Endothelial cell of umbilical vein (primary cell): ENCODE measurements at regions not wholly inside any gene's neighbourhood (a gene's known extent, or its start where the extent isn't known, plus 50 kb on each side); places are given as distances from the start of the nearest gene placed in this dataset.

Source experiments
- BruUV-seq: library from RNA; stranded (reverse); fragments of 400-500 nt; replicated peaks from 2 replicates; lab custom pipeline; 2021; lab: Mats Ljungman, UMichigan
- CTCF ChIA-PET: fragments of 300-600, 350-600 bp; sonication (Branson Sonifier 250); formaldehyde crosslinking; loops from one replicate; lab custom pipeline; 2021; ENCODE audit warnings: antibody characterized with exemption, inconsistent platforms; lab: Charles Lee
- POLR2A ChIA-PET: fragments of 300-600, 350-600 bp; sonication (Branson Sonifier 250); formaldehyde crosslinking; loops from one replicate; lab custom pipeline; 2021; ENCODE audit warnings: antibody characterized with exemption, inconsistent platforms; lab: Charles Lee
- DNase-seq: peaks from one replicate; pipeline ENCODE4 v3.0.0-alpha.2; 2011; ENCODE audit warnings: low read depth, low spot score
- FAIRE-seq: peaks from 2 replicates; lab custom pipeline; 2011; peaks lifted over from hg19 to GRCh38; lab: Jason Lieb, UNC
- H2AFZ ChIP-seq: 2 replicates; pipeline ENCODE4 v1.6.0; 2012; ENCODE audit warnings: low read depth, low read length, control low read depth, inconsistent platforms
- H3K27ac ChIP-seq: 2 replicates; pipeline ENCODE4 v1.5.1; 2011; ENCODE audit warnings: low read depth, mild to moderate bottlenecking, control low read depth, low read length, moderate library complexity; ENCODE audit not compliant: insufficient read depth
- H3K27me3 ChIP-seq, 2 experiments: 2 replicates each; pipeline versions ENCODE4 v1.6.0 to v1.6.1; 2011; ENCODE audit warnings: low read length in 2 of 2, mixed read lengths in 1 of 2; ENCODE audit not compliant: control insufficient read depth in 2 of 2, insufficient read depth in 2 of 2
- H3K36me3 ChIP-seq, 2 experiments: 2 replicates in 1 of 2; 3 replicates in 1 of 2; pipeline ENCODE4 v1.5.1; 2011; ENCODE audit warnings: low read length in 2 of 2, mild to moderate bottlenecking in 1 of 2, moderate library complexity in 1 of 2; ENCODE audit not compliant: control insufficient read depth in 2 of 2, insufficient read depth in 2 of 2; ENCODE audit errors: extremely low read depth in 1 of 2
- H3K4me1 ChIP-seq: 3 replicates; pipeline ENCODE4 v1.5.1; 2011; ENCODE audit warnings: mild to moderate bottlenecking, low read length; ENCODE audit not compliant: control insufficient read depth, insufficient read depth; ENCODE audit errors: extremely low read depth
- H3K4me2 ChIP-seq: 2 replicates; pipeline ENCODE4 v1.6.1; 2011; ENCODE audit warnings: low read length, control low read depth, mixed read lengths; ENCODE audit not compliant: insufficient read depth
- H3K4me3 ChIP-seq, 3 experiments: fragments of 200-600 bp in 1 of 3; sonication (generic), shearing (Covaris generic) in 1 of 3; replicated peaks in 1 of 3; 2 replicates each; pipeline ENCODE4 v1.5.1; 2011 to 2016; ENCODE audit warnings: control low read depth in 3 of 3, low read length in 3 of 3, mild to moderate bottlenecking in 2 of 3, inconsistent platforms in 1 of 3, low read depth in 1 of 3, moderate library complexity in 1 of 3; ENCODE audit not compliant: insufficient read depth in 1 of 3
- H3K79me2 ChIP-seq: 2 replicates; pipeline ENCODE4 v1.6.0; 2012; ENCODE audit warnings: low read length, inconsistent platforms; ENCODE audit not compliant: control insufficient read depth, insufficient read depth
- H3K9ac ChIP-seq: replicated peaks from 2 replicates; pipeline ENCODE3; 2011; ENCODE audit warnings: low read length, control low read depth; ENCODE audit not compliant: insufficient read depth; ENCODE audit errors: extremely low read depth
- H3K9me1 ChIP-seq: replicated peaks from 3 replicates; pipeline ENCODE4 v1.6.0; 2011; ENCODE audit warnings: mild to moderate bottlenecking, low read length; ENCODE audit not compliant: control insufficient read depth, insufficient read depth; ENCODE audit errors: extremely low read depth
- H3K9me3 ChIP-seq: replicated peaks from 2 replicates; pipeline ENCODE4 v1.5.1; 2012; ENCODE audit warnings: low read length, inconsistent platforms; ENCODE audit not compliant: control insufficient read depth, insufficient read depth
- H4K20me1 ChIP-seq: replicated peaks from 2 replicates; pipeline ENCODE3; 2011; ENCODE audit warnings: mild to moderate bottlenecking, low read length; ENCODE audit not compliant: control insufficient read depth, insufficient read depth; ENCODE audit errors: extremely low read depth
- EZH2 ChIP-seq: IDR thresholded peaks from 2 replicates; pipeline ENCODE4 v1.6.1; 2012; ENCODE audit warnings: borderline replicate concordance, low read depth, mild to moderate bottlenecking, moderate library complexity, low read length, inconsistent platforms; ENCODE audit not compliant: severe bottlenecking
- FOS ChIP-seq: IDR thresholded peaks from 2 replicates; pipeline ENCODE4 v1.6.1; 2011; ENCODE audit warnings: mild to moderate bottlenecking, low read length, moderate library complexity, borderline replicate concordance; ENCODE audit not compliant: insufficient read depth
- MYC ChIP-seq: IDR thresholded peaks from one replicate; pipeline ENCODE4 v1.6.1; 2011; ENCODE audit warnings: mild to moderate bottlenecking, low read depth, low read length
- POLR2A ChIP-seq: IDR thresholded peaks from 2 replicates; pipeline ENCODE4 v1.6.1; 2012; ENCODE audit warnings: low read depth, mild to moderate bottlenecking, control low read depth, low read length
- POLR2AphosphoS5 ChIP-seq: IDR thresholded peaks from 2 replicates; pipeline ENCODE4 v1.6.1; 2012; ENCODE audit warnings: low read depth, mild to moderate bottlenecking, control low read depth, low read length, moderate library complexity; ENCODE audit not compliant: insufficient read depth
- dilution Hi-C: fragments of 300-500 bp; cut with MboI; formaldehyde crosslinking; loops from one replicate; pipeline ENCODE4 v1.15.0; 2019; ENCODE audit warnings: low sequenced_read_pairs; ENCODE audit not compliant: extremely low pct_ligation_motif_present
- intact Hi-C: fragments of 100-400 bp; cut with micrococcal nuclease; formaldehyde crosslinking; loops from one replicate; pipeline ENCODE4 v1.10.0; 2022
- TF ChIP-seq, protein P1 (sequence below), 2 donors: IDR thresholded peaks; 1 replicate in 1 of 2; 2 replicates in 1 of 2; pipeline ENCODE4 v1.5.1; 2011; ENCODE audit warnings: low read length in 2 of 2, mild to moderate bottlenecking in 2 of 2, moderate library complexity in 2 of 2, control low read depth in 1 of 2, inconsistent platforms in 1 of 2, low read depth in 1 of 2; ENCODE audit not compliant: insufficient read depth in 1 of 2; ENCODE audit errors: extremely low read depth in 1 of 2
- TF ChIP-seq, protein P2 (sequence below): IDR thresholded peaks from 2 replicates; pipeline ENCODE4 v1.6.1; 2011; ENCODE audit not compliant: insufficient read depth, insufficient read length

DNA sequence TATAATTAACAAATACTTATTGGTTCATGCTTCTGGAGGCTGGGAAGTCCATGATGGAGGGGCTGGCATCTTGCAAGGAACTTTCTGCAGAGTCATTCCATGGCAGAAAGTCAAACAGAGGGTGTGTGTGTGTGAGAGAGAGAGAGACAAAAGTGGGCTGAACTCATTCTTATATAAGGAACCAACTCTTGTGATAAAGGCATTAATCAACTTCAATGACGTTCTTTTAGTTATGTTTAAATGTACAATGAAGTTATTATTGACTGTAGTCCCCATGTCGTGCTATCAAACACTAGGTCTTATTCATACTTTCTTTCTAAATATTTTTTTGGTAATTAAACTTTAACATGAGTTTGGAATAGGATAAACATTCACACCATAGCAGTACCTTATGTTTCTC lies 1408.8 kb downstream of the STIM2 start:
- no peaks in the 10 kb centered on the region for H3K9me1 ChIP-seq
- BruUV-seq = no TSS peak
- H3K79me2 ChIP-seq = no peaks in the 10 kb centered on the region
- no peaks in the 10 kb centered on the region for H3K4me1 ChIP-seq
- no peak overlapping the region for H3K9ac ChIP-seq
- intact Hi-C loops = no loop called here
- H3K4me3 ChIP-seq = no peak overlapping the region
- ChIA-PET CTCF (no interaction called here), POLR2A (no interaction called here)
- H3K27ac ChIP-seq = no peak overlapping the region
- no peak for TF ChIP-seq EZH2
- no peak for TF ChIP-seq POLR2A
- TF ChIP-seq, protein P1, sequence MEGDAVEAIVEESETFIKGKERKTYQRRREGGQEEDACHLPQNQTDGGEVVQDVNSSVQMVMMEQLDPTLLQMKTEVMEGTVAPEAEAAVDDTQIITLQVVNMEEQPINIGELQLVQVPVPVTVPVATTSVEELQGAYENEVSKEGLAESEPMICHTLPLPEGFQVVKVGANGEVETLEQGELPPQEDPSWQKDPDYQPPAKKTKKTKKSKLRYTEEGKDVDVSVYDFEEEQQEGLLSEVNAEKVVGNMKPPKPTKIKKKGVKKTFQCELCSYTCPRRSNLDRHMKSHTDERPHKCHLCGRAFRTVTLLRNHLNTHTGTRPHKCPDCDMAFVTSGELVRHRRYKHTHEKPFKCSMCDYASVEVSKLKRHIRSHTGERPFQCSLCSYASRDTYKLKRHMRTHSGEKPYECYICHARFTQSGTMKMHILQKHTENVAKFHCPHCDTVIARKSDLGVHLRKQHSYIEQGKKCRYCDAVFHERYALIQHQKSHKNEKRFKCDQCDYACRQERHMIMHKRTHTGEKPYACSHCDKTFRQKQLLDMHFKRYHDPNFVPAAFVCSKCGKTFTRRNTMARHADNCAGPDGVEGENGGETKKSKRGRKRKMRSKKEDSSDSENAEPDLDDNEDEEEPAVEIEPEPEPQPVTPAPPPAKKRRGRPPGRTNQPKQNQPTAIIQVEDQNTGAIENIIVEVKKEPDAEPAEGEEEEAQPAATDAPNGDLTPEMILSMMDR (IDR thresholded peaks at IDR 0.05; ENCODE audit: extremely low read depth in 1 of 2, insufficient read depth in 1 of 2, low read depth in 1 of 2, low read length in 2 of 2) = no peak
- TF ChIP-seq, protein P2, sequence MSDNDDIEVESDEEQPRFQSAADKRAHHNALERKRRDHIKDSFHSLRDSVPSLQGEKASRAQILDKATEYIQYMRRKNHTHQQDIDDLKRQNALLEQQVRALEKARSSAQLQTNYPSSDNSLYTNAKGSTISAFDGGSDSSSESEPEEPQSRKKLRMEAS = no peak
- no peak for TF ChIP-seq FOS
- TF ChIP-seq MYC = no peak
- no peak for TF ChIP-seq POLR2AphosphoS5
- H3K27me3 ChIP-seq = no peaks in the 10 kb centered on the region
- H4K20me1 ChIP-seq = no peaks in the 10 kb centered on the region
- no peaks in the 10 kb centered on the region for H3K9me3 ChIP-seq
- dilution Hi-C loops = no loop called here
- FAIRE-seq (no peak), DNase-seq (no peak)
- no peak overlapping the region for H2AFZ ChIP-seq
- no peak overlapping the region for H3K4me2 ChIP-seq
- H3K36me3 ChIP-seq = no peaks in the 10 kb centered on the region
